GM21515 (cell line): ENCODE measurements at regions not wholly inside any gene's neighbourhood (a gene's known extent, or its start where the extent isn't known, plus 50 kb on each side); places are given as distances from the start of the nearest gene placed in this dataset.
A peak's percentile ranks its signal among the peaks of the same experiment; 100 is the strongest.

Experiments used
- ATAC-seq: cut with Tn5 transposase; IDR thresholded peaks from one replicate; pipeline ENCODE4 v1.9.1; 2021; ENCODE audit not compliant: unreplicated experiment

DNA sequence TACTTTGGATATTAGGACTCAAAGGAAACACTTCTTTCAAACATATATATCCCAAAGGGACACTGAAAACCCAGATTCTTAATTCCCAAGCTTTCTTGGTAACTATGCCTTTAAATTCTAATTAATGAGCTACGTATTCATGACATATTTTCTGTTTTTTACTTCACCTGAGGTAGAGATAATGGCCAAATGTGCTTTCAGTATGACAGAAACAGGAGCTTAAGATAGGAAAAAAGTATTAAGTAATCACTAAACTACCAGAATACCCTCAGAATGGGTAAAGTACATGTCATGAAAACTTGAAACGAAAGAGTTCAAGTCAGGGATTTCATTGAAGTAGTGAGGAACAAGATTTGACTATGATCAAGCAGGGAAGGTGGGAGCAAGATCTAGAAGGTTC lies 478.5 kb downstream of the AGTPBP1 start:
- ATAC-seq: no peak

DNA sequence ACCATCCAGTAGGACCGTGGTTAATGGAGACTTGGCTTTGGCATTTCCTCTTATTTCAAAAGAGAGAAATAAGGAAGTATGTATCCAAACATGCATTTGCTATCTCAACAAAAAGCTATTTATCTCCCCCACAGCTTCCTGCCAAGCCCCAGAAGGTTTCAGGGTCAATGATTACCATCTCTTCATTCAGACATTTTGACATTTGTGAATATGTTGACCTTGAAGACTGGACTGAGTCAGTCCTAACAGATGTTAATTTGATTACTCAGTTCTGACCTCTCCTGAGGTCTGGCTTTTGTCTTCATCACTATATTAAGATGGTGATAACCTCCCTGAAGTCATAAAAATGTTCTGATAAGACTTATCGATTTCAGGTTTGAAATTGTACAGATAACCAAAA lies 479.4 kb downstream of the AGTPBP1 start:
- ATAC-seq: no peak

DNA sequence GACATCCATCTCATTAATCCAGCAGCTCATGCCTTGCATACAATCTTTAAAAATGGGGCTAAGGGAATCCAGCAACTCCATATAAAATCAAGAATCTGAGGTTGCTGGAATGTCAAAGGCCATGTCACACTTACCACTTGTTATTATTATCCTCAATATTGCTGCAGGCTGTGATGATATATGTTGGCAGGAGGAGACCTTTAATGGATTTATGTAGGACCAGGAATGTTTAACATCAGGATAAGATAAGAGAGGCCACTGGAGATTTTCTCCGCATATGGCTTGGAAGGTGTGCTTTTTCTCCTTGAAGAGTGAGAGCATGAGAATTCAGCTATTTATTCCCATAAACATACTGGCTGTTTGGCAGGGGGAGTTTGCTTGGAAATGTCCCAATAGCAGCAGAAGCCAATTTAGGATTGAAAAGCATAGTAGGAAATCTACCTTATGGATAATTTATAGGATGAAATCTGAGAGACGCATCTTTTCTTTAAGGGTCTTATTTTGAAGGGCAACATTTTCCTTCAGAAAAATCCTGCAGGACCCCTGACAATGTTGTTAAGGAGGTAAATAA lies 481.4 kb downstream of the AGTPBP1 start:
- no peak for ATAC-seq

DNA sequence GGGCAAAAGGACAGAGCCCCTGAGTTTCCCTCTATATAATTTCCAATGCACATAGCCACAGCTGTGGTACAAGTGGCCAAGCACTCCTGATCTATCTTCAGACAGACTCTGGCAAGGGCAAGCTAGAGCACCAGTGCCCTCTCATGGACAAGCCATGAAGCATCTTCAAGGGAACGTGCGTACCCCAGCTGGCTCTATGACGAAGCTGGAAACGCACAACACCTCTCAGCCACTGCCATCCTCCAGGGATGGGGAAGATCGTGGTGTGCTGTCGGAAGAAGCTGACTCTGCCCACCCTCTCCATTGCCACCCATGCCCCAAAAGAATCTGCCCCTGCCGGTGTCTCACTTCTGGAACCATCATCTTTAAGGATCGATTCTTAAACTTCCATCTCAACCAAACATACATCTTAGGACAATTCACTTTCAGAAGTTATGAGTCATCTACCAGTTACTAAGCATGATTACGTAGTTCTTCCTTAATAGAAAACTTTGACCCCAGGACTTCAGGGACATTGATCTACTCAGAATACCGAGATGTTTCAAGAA lies 482.9 kb downstream of the AGTPBP1 start:
- peak; percentile 63 for ATAC-seq

DNA sequence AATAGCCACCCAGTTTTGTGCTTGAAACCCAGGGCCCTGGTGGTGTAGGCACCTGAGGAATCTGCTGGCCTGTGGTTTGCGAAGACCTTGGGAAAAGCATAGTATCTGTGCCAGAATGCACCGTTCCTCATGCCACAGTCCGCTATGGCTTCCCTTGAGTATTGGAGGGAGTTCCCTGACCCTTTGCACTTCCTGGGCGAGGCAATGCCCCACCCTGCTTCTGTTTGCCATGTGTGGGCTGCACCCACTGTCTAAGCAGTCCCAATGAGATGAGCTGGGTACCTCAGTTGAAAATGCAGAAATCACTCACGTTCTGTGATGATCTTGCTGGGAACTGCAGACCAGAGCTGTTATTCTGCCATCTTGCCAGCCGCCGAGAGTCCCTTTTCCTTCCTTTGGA lies 483.5 kb downstream of the AGTPBP1 start:
- no peak for ATAC-seq

DNA sequence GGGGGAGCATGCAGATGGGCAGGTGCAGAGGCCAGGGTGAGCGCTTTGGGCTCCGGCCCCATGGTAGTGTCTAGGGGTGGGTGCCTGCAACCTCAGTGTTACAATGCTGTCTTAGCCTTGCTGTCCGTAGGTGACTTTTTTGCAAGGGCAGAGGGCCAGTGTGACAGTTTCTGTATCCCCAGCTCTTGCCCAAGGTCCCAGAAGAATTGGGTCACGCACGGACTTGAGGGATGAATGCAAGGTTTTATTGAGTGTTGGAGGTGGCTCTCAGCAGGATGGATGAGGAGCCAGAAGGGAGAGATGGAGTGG lies 492.5 kb downstream of the AGTPBP1 start:
- no peak for ATAC-seq

DNA sequence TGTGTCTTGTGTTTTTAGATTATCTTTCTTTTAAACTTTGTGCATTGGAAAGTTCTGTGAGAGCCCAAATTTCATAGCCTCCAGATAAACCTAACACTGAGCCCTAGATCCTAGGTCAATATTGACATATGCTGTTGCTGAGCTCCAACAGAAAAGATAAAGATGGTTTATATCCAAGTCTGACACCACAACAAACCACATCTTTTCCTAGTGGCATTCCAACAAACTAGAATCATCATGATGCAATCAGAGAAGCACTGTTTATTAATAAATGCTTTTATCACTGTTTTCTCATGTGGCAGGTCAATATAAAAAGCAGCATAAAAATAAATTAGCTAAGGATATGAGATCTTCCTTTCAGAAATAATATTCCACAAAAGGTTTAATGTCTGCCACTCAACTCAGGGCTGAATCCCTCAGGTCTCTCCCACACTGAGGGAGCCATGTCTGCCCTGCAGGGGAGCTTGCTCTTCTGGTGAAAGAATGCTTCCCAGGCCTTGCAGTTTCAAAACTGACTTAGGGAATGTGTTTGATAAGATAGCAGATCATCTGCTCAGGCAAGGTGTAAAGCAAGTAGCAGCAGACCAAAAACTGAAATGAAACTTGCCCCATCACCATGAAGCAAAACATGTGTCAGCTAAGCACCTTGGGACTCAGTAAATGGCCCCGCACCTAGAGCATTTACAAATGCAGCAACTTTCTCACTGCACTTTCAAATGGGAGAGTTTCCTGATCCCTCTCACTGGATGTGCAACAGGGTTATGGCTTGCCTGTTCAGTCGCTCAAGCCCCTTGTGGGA lies 493.0 kb downstream of the AGTPBP1 start:
- no peak for ATAC-seq

DNA sequence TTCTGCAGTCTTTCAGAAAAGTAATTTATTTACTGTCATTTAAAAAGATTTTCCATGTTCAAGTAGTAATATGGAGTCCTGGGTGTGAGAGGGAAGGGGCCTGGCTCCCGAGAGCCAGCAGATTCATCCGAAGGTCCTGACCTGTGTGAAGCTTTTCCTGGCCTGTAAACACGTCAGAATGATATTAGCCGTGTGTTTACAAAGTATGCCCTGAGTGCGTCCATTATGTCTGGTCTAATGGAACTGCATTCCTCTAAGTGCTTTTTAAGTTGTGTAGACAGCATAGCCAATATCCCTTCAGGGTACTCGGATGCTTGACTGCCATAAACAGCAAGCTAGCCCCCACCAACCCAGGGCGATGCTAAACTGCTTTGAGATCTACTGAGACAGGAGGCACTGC lies 495.2 kb downstream of the AGTPBP1 start:
- ATAC-seq: no peak

DNA sequence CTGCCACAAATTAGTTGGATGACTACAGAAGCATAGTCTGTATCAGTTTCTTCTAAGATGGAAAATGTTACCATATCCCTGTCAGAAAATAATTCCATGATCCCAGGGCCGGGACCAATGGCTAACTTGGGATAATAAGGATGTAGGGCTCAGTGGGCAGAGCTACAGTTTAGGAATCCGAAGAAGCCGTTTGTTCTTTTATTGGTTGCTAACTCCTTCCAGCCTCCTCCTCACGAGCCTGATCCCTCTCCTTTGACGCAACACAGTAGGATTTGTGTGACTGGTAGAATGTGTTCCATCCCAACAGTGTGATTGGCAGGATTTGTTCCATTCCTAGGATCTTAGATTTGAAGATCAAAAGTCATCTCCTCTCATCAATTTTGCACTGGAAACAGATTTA lies 496.9 kb downstream of the AGTPBP1 start:
- no peak for ATAC-seq

DNA sequence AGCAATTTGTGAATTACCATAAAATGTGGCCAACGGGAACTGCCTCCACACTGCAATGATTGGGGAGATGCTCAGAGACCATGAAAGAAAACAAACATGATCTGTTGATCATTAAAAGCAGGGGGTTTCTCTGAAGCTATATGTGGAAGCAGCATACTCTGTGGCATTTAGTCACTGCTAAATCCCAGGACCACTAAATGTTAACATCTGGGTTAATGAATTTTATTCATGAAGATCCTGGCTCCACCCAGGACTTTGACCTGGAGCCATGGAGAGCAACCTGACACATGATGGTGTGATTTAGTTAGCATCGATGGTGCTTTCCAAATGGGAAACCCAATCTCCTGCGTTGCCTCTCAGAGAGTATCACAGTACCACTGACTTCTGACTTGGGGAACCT lies 497.8 kb downstream of the AGTPBP1 start:
- ATAC-seq: no peak

DNA sequence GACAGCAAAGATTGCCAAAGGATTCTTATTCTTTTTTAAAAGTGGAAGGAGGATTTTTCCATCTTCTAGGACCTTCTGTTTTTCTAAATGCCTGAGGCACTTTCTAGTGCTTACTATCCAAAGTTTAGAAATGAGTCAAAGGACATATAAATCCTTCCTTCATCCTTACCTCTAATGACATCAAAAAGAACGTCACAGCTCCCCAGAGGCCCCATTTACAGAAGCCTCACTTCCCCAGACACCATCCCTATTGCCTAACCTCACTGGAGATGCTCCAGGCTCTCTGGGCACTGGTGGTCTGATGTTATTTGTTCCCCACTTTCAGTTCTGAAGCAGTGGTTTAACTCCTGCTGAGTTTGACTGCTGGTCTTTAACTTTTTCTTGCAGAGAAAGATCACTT lies 504.3 kb downstream of the AGTPBP1 start:
- no peak for ATAC-seq

DNA sequence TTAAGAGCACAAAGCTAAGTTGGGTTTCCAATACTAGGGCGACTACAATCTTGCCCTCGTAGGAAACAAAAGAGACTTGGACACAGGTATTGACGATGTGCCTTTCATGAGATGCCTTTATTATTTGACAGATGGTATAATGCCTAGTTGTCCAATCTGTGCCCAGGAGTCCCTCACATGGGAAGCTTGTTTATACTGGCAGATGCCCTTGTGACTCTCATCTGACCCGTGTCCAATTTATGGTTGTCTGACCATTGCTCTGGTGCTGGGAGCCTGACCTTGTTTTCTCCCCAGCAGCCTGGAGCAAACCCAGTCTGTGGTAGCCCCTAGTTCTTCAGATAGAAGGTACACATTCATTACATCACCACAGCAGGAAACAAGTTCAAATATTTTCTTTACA lies 511.7 kb downstream of the AGTPBP1 start:
- ATAC-seq: no peak

DNA sequence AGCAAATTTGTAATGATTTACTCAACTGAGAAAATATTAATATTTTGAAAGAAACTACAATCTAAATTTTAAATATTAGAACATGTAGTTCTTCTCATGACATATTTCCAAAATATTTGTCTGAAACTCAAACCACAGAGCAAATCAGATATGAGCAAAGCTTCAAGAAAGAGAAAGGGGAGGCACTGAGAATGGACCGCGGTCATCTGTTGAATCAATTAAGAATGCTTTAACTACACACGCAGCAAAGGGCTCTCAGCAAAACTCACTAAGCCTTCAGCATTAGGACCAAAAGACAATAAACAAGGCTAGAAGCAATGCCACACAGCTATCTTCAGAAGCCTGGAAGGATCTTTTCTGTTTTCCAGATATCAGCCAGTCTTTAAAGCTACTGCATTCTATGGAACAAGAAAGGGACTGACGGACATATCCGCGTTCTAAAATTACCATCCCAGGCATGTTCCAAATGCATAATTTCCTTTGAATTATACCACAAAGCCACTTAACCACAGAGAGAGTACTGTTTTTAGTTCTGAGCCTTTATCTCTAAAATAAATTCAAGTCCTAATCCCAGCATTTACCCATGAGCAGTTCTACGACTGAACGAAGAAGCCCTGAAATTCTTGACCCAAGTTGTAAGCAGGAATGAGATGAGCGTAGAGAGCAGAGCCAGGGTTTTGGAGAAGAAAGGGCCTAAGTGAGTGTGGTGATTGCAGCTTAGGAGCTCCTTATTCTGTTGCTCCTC lies 513.5 kb downstream of the AGTPBP1 start:
- ATAC-seq: no peak

DNA sequence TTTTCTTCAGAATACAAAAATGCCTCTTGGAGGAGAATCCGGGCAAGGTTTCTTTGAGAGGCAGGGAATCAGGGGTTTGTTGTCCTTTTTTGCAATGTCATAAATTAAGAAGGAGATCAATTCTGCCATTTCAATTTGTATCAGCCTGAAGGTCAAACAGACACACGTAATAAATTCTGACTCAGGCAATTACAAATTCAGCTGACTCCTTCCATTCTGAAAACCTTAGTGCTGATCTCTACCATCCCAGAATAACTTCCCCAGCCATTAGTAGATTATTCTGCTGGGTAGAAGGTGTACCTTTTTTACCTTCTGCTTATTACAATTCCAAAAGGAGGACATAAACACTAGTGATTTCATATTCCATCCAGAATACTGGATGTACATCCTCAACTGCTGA lies 516.6 kb downstream of the AGTPBP1 start:
- ATAC-seq: no peak

DNA sequence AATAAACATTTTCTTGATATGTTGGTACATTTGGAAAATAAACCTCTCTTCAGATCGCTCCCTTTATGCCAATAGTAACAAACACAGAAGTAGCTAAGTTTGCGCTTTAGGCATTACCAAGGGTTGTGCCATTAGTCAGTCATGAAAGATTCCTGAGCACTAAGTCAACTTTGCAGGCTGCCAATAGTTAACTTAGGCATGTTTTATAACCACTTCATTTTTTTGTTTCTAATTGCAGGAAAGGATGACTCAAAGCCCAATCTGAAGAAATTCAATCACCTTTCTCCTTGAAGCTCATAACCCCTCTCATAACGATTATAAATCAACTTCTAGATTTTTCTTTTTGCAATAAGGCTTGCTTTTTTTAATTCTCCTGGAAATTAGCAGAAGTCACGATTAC lies 517.0 kb downstream of the AGTPBP1 start:
- no peak for ATAC-seq

DNA sequence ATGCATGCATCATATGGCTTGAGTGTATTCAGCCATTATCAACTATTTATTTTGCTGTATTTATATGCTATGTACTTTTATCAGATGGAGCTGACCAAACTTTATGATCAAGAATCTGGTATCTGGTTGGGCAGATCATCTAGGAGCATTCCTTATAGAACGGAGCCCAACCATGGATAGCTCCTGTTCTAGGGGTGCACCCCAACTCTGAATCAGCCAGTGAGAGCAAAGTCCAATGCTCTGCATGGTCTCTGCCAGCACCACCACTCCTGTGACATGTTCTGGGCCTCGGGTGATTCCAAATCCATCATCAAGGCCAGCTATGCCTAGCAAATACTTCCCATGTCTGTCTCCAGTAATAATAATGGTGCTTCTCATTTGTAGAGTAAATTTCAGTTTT lies 517.5 kb downstream of the AGTPBP1 start:
- no peak for ATAC-seq

DNA sequence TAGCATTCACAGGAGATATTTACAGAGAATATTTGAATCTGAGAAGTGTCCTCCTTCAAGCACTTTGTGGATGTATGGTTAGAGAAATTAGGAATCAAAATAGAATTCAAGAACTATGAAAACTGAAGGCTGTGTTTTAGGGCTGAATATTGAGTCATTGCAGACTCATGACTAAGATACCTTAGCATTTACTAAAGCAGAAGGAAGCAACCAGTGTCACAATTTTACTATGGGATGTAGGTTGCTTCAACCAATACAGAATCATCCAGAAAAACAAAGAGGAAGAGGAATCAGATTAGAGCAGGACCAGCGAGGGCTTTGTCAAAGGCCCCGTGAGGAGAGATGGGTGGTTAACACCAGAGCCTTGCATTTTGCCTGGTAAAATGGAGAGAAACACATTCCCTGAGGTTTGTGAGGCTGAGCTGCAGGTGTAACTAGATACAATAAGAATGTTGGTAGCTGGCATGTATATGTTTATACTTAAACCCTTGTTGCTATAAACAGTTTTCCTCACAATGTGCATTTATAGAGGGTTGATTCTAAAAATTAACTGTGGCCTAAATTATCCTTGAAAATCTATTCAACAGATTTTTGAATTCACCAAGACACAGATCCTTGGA lies 518.1 kb downstream of the AGTPBP1 start:
- ATAC-seq: no peak

DNA sequence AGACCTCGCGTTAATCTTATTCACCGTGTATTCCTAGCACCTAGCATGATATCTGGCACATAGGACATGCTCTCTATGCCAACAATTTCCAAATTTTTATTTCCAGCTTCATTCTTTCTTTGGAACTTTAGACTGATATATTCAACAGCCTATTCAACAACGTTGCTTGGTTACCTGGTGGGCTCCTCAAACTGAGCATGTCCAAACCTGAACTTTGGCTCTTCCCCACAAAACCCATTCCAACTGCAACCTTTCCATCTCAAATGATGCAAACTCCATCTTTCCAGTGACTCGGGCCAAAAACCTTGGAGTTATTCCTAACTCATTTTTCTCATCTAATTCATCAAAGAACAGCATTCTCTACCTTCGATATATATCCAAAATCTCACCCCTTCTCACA lies 525.2 kb downstream of the AGTPBP1 start:
- no peak for ATAC-seq

DNA sequence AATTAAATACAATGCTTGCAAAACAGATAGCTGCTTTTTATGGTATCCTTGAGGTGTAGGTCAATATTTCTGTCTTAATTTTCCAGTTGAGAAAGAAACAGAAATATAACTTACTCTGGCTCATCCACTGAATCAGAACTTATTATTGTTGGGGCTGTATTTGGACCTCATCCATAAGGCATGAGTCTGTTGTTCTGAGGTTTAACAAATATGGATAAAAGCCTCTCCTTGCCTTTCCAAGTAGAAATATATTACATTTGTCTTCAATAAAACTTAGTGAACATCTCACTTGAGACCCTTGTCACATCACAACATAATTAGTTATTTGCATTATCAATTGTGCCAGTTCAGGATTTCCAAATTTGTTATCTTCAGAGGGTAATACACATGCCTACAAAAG lies 525.8 kb downstream of the AGTPBP1 start:
- ATAC-seq: no peak

DNA sequence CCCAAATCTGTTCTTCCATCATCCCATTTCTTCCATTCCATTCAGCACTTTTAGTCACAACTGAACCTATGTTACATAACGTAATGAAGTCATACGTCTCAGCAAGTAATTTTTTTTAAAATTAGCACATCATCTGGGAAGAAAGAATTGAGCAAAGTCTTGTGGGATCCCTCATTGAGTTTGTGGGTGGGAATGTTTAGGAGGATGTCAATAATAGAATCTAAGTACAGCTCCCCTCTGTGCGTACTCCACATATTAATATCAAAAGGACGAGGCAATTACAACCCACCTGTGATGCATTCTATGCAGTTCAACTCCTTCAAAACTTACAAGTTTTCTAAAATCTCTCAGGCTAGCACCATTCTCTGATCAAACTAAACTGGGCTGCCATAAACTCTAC lies 526.3 kb downstream of the AGTPBP1 start:
- no peak for ATAC-seq

DNA sequence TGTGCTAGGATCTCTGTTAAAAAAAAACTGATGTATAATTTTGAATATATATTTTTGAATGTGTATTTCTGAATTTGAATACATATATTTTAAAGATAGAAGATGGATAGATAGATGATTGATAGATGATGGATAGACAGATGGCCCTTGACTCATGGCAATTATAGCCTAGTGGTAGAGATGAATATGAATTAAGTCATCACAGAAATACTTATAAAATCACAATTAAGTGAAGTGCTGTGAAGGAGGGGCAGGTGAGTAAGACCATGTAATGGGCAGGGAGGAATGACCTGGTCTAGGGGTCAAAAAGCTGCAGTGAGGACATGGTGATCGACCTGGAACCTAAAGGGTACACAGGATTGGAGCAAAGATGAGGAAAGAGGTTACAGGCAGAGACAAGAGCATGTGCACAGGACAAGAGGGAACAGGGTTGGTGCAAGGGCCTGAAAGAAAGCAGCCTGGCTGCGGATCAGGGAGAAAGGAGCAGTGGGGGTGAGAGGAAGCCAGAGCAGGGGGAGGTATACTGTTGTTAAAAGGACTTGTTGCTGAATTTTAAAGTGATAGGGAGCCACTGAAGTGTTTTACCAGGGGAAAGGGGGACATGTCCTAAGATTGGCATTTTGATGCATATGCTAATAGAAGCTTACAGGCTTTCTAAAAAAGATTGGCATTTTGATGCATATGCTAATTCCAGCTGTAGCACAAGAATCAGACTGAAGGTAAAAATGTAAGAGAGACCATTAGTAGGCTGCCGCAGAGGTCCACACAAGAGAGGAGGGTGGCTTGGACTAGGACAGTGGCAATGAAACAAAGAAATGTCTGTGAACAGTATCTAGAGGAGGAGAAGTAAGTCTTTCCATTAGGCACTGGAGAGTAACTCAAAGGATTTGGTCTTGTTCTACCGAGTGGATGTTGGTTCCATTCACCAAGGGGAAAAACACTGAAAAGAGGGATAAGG lies 527.8 kb downstream of the AGTPBP1 start:
- no peak for ATAC-seq
